GM21717 (cell line): ENCODE measurements at regions not wholly inside any gene's neighbourhood (a gene's known extent, or its start where the extent isn't known, plus 50 kb on each side); places are given as distances from the start of the nearest gene placed in this dataset.

Source experiments
- ATAC-seq: cut with Tn5 transposase; IDR thresholded peaks from one replicate; pipeline ENCODE4 v1.9.1; 2021; ENCODE audit warnings: mild to moderate bottlenecking, moderate library complexity; ENCODE audit not compliant: unreplicated experiment

DNA sequence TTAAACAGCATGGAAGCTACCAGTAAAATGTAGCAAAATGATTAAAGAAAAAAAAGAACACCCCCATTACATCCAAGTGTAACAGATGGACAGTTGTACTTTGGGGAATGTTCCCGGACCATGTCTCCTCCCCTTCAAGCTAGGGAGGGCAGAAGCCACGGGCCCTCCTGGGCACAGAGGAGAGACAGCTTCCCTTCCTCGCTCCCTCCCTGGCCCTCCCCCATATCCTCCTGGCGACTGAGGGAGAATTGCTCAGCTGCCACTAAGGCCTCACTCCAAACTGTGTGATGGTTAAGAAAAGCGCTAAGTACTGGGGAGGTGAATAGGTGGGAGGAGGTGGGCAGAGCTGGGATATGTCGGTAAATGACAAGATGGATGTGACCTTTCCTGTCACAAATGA, 358.0 kb downstream of the HRH4 start:
- no peak for ATAC-seq

DNA sequence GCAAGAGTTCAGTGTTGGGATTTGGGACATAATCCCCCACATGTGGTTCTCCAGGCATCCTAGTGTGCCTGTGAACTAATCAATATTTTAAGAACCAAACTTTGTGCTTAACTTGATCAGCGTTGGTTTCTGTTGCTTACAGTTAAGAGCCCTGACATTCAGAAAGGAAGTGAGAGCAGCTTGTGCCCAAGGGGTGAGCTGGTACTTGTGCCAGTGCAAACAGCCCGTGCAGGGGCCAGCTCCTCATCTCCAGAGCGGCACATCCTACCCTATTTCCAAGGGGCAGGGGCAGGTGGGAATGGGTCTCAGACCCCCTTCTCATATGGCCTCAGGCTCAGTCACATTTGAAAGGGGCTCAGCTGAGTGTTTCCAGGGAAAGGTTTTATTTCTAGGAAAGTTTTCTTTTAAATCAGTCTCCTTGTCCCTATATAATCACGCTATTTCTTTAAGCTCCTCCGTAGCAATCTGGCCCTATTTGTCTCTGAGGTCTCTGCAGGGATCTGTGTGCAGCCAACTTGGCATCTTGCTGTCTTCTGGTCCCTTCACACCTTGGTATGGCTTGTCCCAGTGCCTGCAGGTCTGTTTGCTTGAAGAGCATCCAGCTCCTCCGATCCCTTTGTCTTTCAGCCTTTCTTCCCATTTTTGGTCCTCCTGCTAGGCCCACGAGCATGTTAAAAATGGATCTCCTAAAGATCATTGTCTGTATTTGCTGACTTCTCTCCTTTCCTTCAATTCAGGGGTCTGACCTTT, 358.9 kb downstream of the HRH4 start:
- no peak for ATAC-seq

DNA sequence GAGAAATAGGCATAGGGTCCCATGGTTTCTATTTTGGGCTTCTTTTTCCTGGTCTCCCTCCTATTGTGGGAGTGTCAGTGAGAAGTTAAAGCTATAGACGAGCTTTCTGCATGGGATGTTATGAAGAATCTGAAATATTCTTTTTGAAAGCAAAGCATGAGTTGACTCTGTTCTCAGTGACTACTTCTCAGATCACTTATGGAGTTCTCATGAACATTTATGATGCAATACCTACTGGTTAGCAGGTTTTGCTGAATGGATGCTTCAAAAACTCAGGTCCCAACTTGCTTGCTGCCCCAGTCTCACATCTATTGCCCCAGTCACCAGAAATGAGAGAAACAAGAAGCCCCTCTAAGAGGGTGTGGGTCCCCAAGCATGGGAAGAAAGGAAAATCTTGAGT, 365.0 kb downstream of the HRH4 start:
- ATAC-seq: no peak

DNA sequence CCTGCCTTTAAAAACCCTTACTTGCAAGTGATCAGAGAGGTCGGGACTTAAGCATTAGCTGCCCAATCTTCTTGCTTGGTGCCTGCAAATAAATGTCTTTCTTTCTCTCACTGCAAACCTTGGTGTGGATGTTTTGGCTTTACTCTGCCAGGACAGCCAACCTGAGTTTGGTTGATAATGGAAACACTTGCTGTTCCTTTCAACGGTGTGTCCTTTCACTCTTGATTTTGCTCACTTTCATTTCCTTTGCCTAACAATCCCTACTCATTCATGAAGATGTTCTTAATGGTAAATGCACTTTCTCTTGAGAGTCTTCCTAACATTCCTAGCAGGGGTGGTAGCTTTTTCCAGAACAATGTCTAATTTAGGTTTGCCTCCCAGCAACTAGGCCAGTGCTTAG, 366.2 kb downstream of the HRH4 start:
- ATAC-seq: no peak

DNA sequence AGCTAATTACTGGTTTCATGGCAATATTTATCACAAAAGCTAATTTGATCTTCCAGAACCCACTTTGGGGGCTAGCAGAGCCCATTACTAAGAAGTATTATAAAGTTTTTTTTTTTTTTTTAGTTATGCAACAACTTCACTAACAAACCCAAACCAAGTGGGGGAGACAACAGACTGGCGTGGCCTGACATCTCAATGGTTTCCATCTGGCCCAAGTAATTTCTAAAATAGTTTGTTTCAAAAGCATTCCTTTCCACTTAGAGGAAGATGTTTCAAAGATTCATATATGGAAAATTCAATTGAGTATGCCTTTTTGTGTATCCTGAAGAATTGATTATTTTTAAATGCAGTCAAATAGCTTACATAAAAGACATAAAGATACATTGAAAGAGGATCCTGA, 367.1 kb downstream of the HRH4 start:
- no peak for ATAC-seq

DNA sequence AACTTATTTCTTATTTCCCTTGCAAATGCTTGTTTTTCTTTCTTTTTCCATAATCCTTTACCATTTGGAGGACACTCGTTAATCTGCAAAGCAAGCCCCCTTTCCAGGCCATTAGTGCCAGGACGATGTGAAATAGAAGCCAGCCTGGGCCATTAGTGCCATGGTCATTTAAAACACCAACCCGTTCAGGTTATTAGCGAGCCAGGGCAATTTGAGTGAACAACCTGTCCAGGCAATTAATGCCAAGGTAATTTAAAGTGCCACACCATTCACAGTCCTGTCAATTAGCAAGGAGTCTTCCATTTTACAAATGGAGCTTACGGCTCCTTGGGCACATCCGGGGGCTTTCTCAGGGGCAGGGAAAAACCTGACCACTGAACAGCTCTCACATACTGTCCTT, 370.6 kb downstream of the HRH4 start:
- ATAC-seq: no peak

DNA sequence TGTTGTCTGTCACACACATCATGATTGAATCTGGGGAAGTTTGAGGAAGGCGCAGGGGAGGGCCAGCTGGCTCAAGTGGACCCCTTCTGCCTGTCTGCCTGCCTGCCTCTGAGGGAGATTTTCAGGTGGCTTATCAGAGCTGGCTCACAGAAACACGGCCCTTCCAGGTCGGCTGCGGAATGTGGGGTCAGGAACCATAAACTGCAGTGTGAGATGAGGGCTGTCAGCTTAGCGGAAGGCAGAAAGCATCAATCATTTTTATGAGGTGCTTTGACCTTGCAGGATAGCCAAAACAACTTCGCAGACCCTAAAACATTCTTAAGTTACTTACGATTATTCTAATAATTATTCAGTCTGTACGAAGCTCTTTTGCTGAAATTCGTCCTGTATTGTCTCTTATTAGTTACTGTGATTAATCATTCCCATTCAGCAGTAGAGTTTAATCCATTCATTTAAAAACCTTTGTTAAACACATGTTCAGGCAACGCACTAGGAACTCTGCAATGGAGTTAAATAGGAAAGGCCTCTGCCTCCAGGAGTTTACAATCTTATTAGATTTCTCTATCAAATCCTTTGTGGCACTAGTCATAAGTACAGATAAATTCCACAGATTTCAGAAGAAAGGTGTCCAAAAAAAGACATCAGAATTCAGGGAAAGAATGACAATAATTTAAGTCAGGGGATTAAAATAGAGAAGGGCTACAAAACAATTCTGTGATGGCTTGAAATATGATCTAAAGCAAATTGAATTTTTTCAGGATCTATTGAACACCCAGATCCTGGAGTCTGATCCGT, 371.6 kb downstream of the HRH4 start:
- ATAC-seq: no peak

DNA sequence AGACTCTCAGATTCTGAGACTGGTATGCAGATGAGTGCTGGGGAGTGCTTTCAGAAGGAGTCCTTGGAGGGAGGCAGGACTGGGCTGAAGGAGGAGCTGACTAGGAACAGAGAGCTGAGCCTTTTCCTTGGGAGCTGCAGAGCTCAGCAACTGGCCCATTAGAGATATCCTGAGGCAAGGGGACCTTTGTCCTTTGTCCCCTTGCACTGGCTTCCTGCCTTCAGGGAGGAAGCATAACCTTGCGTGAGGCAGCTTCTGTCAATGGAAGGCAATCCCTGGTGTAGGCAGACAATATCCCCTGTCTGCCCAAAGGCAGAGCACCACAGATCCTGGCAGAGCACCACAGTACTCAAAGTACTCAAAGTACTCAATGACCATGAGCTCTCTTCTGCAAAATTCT, 375.3 kb downstream of the HRH4 start:
- no peak for ATAC-seq

DNA sequence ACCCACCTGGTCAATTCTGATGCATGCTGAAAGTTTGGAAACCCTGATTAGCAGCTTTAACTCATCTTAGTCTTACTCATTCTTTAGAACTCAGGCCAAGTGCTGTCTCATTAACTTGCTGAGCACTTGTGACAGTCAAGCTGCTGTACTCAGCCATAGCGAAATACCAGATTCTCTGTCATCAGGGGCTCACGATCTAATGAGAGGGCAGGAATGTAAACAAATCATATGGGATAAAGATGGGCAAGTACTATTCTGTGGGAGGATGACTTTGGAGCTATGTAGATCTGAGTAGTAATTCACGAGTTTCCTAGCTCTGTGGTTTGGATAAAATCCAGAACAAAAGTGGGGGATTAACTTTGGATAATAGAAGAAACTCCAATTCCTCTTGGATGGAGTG, 376.6 kb downstream of the HRH4 start:
- no peak for ATAC-seq

DNA sequence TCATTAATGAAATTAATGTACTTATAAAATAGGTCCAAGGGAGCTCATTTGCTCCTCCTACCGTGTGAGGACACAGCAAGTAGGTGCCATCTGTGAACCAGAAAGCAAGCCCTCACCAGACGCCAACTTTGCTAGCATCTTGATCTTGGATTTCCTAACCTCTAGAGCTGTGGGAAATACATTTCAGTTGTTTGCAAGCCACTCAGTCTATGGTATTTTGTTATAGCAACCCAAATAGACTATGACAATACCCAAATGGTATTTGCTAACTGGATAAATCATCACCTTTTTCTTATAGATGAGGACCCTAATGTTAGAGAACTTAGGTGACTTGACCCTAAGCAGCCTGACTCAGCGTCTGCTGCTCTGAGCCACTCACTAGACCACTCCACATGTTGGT, 379.6 kb downstream of the HRH4 start:
- no peak for ATAC-seq

DNA sequence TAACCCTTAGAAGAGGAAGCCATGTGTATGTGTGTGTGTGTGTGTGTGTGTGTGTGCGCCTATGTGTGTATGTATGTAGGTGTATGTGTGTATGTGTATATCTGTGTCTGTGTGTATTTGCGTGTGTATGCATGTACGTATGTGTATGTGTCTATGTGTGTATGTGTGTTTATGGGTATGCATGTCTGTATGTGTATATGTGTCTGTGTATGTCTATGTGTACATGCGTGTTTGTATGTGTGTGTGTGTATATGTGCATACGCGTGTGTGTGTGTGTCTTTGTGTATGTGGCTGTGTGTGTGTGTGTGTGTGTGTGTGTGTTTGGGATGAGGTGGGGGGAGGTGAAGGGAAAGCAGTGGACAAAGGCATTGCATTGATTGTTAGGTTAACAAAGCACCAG, 380.2 kb downstream of the HRH4 start:
- no peak for ATAC-seq

DNA sequence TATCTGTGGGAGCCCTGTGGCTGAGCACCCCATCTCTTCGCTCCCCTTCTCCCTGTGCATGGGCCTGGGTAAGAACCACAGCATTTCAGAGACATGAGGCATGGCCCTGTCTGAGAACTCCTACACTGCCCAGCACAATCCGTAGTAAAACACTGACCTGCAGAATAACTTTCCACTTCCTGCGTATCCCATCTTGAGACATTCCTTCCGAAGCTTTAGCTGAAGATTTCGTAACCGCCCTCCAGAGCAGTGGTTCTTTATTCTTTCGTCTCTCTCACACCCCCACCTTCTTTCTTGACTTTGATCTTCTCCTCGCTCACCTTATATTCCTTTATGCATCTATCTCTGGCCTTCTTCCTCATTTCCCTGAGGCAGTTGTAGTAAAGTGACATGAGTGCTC, 381.1 kb downstream of the HRH4 start:
- no peak for ATAC-seq

DNA sequence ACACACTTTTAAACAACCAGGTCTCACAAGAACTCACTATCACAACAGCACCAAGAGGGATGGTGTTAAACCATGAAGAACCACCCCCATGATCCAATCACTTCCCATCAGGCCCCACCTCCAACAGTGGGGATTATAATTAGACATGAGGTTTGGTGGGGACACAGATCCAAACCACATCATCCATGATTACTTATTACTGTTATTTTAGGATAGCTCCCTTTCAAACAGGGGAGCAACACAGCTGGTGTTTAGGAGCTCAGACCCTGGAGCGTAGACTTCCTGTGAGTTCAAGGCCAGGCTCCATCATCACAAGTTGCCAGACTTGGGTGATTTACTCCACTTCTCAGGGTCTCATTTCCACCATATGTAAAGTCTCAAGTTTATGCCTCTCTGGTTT, 382.7 kb downstream of the HRH4 start:
- no peak for ATAC-seq

DNA sequence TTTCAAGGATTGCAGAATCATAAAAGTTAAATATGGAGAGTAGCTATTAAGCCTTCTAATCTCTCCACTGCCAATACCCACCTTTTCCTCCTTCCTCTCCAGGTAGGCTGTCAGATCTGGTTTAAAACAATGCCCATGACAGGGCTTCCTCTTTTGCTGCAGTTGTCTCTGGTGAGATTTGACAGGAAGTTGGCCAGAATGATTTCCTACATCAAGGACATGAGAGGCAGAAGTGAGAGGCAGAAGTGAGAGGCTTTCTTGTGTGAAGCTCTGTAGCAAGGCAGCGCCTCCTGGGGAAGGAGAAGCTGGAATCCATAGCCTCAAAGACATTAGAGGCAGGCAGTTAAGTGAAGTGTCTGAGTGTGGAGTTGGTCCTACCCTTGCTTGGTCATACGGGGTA, 385.7 kb downstream of the HRH4 start:
- ATAC-seq: no peak

DNA sequence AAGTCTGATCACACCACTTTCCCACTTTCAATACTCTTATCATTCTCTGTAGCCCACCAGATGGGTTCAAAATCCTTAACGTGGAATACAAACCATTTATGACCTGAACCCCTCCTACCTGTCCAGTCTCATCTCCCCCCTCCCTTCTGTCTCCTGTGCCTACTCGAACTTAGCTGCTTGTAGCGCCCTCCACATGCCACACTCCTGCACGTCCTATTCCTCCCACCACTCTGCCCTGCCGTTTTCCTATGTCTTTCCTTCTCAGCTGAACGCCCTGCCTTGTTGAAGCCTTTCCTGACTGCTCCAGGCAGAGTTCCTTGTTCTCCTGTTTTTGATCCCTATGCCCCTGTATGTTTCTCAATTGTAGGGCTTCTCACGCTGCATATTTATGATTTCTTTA, 390.1 kb downstream of the HRH4 start:
- ATAC-seq: no peak

DNA sequence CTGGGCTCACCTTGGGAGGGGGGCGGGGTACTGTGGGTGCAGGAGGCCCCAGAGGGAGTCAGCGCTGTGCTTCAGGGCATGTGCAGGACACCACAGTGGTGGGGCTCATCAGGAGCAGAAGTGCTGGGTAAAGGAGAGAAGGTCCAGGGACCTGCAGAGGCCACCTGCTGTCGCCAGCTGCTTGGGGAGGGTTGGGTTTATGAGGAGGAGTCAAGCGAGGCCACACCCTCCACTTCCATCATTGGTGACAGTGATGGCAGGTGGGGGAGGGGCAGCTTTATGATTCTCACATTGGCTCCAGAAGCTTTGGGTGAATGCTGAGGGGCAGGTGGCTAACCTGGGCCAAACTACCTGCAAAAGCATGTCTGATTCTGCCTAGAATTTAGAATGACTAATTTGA, 392.6 kb downstream of the HRH4 start:
- no peak for ATAC-seq

DNA sequence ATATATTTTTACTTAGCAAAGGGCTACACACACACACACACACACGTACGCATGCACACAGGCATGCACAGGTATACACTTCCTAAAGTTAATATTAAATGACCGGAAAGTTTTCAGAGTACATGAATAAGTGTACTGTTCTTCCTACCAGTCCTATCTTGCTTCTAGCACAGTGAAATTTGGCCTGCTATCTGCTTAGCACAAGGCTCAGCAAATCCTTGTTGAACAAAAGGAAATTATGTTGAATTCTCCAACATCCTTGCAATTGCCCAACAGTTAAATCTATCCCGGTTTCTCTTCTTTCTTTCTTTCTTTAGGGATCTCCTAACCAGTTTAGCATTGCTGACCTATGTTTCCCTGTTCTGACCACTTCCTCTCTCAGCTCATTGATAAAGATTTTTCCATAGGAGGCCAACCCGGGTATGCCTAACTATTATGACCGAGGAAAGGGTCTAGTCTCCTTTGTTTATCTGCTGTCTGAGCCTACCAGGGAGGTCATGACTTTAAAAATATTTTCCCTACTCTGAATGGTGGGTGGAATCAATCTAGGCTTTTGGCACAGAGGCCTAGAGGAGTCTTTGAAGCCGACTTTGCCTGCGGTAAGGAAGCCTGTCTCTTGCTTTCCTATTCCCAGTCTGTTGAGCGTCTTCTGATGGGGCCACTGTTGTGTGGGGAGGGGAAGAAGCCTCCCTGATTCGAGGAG, 400.7 kb downstream of the HRH4 start:
- no peak for ATAC-seq

DNA sequence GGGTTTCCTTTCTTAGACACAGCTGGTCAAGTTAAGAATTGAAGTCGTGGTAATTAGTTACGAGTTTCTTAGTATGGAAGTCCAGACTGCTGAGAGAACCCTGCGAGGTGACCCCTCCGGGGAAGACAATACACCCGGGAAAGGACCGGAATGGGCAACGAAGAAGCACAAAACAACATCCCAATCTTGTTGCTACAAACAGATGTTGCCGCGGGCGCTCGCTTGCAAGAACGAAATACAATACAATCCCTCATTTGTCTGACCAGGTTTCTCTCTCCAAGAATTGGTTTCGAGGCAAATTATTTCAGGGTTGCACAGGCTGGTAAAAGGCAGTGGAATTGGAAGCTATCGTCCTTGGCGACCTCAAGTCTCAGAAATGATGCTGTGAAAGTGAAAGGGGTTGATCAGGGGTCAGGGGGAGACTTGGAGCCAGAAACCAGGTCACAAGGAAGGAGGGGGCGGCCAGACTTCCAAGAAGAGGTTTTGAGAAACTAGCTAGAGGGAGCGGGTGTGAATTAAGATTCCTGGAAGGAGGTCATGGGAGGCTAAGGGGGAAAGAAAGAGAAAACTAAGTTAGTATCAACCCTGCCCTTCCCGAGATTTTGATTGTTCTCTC, 401.9 kb downstream of the HRH4 start:
- ATAC-seq: no peak

DNA sequence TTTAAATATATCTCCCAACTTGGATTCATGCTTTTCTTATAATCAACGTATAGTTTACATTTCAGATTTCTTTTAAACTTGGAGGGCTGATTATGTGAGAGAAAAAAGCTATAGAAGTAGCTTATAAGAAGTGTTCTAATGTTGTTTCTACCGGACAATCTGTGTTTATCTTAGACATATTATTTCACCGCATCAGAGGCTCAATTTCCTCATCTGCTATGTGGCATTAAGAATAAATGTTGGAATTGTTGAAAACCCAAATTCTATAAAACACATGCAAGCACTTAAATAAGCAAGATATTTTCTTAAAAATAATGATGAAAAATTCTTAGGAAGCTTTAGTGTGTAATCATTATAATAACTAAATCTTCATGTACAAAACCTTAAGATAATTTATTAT, 407.9 kb downstream of the HRH4 start:
- no peak for ATAC-seq

DNA sequence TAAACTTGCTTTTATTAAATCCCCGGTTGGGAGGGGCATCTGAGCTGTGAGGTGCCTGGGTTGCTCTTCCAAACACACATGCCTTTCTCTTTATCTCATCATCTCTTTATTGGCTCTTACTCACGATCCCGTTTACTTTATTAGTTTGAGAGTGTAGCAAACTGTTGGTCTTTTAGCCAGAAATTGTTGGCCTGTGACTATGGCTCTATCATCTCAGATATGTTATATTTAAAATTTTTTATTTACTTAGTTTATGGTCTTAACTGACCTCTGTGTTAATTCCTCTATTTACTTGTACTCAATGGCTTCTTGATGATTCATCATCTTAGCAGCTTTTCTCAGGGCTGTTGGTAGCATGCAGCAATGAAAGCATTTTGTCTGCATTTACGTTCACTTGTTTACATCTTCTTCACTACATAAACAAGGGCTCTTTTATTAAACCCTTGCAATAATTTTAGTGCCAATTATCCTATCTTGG, 408.4 kb downstream of the HRH4 start:
- ATAC-seq: no peak

DNA sequence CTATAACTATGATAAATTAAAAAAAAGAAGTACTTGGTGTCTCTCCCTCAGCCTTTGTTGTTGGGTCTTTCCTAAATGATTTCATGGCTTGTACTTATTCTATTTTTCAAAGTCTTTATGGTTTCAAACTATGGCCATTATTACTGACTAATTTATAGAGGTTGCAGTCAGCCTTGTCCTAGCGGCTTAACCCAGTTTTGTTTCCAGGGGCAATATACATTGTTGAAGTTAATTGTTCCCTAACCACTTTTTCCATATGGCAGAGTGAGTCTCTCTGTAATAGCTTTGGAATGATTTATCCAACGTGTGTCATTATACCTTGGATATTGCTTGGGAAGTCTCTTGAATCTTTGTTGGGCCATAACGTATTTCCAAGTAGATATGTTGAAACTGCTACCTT, 408.8 kb downstream of the HRH4 start:
- ATAC-seq: no peak
